ENCODE measurements at regions not wholly inside any gene's neighbourhood (a gene's known extent, or its start where the extent isn't known, plus 50 kb on each side); places are given as distances from the start of the nearest gene placed in this dataset.
"Not testable (repeated sequence)": the region's sequence is repeated elsewhere in the genome, so short reads cannot be mapped to it uniquely, and the experiment has no call there.

- Histone ChIP-seq H4K5ac (ENCODE audit: low read depth, low read length) (no peak overlapping the region), H3K23ac (ENCODE audit: low read depth, low read length) (no peak overlapping the region), H3K27ac (ENCODE audit: insufficient read depth, low read length) (no peak overlapping the region), H3K56ac (ENCODE audit: extremely low read depth, insufficient read depth, low read length) (no peak overlapping the region), H2AK9ac (replicated peaks; ENCODE audit: low read depth, low read length, poor library complexity) (no peak overlapping the region), H3K79me1 (ENCODE audit: low read depth in 1 of 2, low read length in 2 of 2) (no peaks in the 10 kb centered on the region), H3K9ac (ENCODE audit: low read depth, low read length) (no peak overlapping the region), H3K4ac (ENCODE audit: low read depth, low read length) (no peak overlapping the region), H3K14ac (replicated peaks; ENCODE audit: low read depth, low read length) (no peak overlapping the region), H2BK5ac (ENCODE audit: low read depth, low read length, poor library complexity, severe bottlenecking) (no peak overlapping the region), H4K8ac (ENCODE audit: low read depth in 2 of 2, low read length in 2 of 2) (no peak overlapping the region), H3K4me1 (ENCODE audit: control insufficient read depth, insufficient read depth, low read length) (no peaks in the 10 kb centered on the region), H4K20me1 (ENCODE audit: insufficient read depth, low read length) (no peaks in the 10 kb centered on the region), H2BK15ac (ENCODE audit: low read depth, low read length) (no peak overlapping the region), H2BK120ac (ENCODE audit: low read depth, low read length) (no peak overlapping the region), H2AFZ (replicated peaks; ENCODE audit: low read length, poor library complexity) (no peak overlapping the region), H3K4me3 (ENCODE audit: insufficient read depth, low read depth, low read length) (no peak overlapping the region), H3K4me2 (ENCODE audit: low read depth, low read length) (no peak overlapping the region), H3K18ac (ENCODE audit: low read depth, low read length) (no peak overlapping the region), H2AK5ac (ENCODE audit: low read depth, low read length) (no peak overlapping the region), H3K9me1 (ENCODE audit: insufficient read depth, low read length) (no peaks in the 10 kb centered on the region), H2BK20ac (ENCODE audit: low read depth, low read length) (no peak overlapping the region), H3K27me3 (ENCODE audit: control insufficient read depth, insufficient read depth, low read length) (no peaks in the 10 kb centered on the region), H3K9me3 (ENCODE audit: control insufficient read depth, insufficient read depth, low read length) (peaks cover 13% of the 10 kb centered on the region), H4K91ac (ENCODE audit: insufficient read depth, low read depth, low read length) (no peak overlapping the region), H3K36me3 (ENCODE audit: control insufficient read depth, insufficient read depth, low read length) (no peaks in the 10 kb centered on the region)
- DNase-seq: no peak
- dilution Hi-C loops (cut with HindIII; ENCODE audit: low sequenced_read_pairs, unreplicated experiment) (no loop called here), in situ Hi-C loops (cut with MboI; ENCODE audit: low sequenced_read_pairs) (no loop called here), intact Hi-C loops (cut with micrococcal nuclease) (no loop called here)
- ATAC-seq (ENCODE audit: low read depth): no peak
- BruUV-seq (replicated peaks): no TSS peak
- CTCF ChIA-PET: no interaction called here
- WGBS, 2 experiments (ENCODE audit: extremely low coverage in 2 of 2, insufficient read length in 1 of 2): 80% methylated on average over 1 of the region's 6 CpGs; no CpG with 5 or more reads in 1 of the 2 experiments
- no peak for TF ChIP-seq BHLHE40 (IDR thresholded peaks at IDR 0.05; ENCODE audit: low read depth, low read length)
- TF ChIP-seq RFX5 (IDR thresholded peaks at IDR 0.05; ENCODE audit: low read depth, low read length): no peak
- no peak for TF ChIP-seq RCOR1 (IDR thresholded peaks at IDR 0.05; ENCODE audit: insufficient replicate concordance, low read length)
- no peak for TF ChIP-seq CHD1 (IDR thresholded peaks at IDR 0.05; ENCODE audit: low read depth, low read length)
- no peak for TF ChIP-seq MAZ (IDR thresholded peaks at IDR 0.05; ENCODE audit: borderline replicate concordance, low read depth, low read length)
- POLR2A ChIA-PET (ENCODE audit: unreplicated experiment): no interaction called here
Observed at GRCh38 chr5:7274203-7274602, 121.7 kb upstream of the ADCY2 start.

GRCh38 chr5:7289634-7290033 is 106.3 kb upstream of the ADCY2 start:
- H3K9me3 ChIP-seq (ENCODE audit: control insufficient read depth, insufficient read depth, low read length); H3K4me3 ChIP-seq (ENCODE audit: insufficient read depth, low read depth, low read length); H3K27me3 ChIP-seq (ENCODE audit: control insufficient read depth, insufficient read depth, low read length); H4K20me1 ChIP-seq (ENCODE audit: insufficient read depth, low read length); H3K9me1 ChIP-seq (ENCODE audit: insufficient read depth, low read length); H2AK5ac ChIP-seq (ENCODE audit: low read depth, low read length); H4K5ac ChIP-seq (ENCODE audit: low read depth, low read length); dilution Hi-C loops (cut with HindIII; ENCODE audit: low sequenced_read_pairs, unreplicated experiment); H4K91ac ChIP-seq (ENCODE audit: insufficient read depth, low read depth, low read length); H3K36me3 ChIP-seq (ENCODE audit: control insufficient read depth, insufficient read depth, low read length); H3K27ac ChIP-seq (ENCODE audit: insufficient read depth, low read length); H3K4me2 ChIP-seq (ENCODE audit: low read depth, low read length); intact Hi-C loops (cut with micrococcal nuclease); H2BK20ac ChIP-seq (ENCODE audit: low read depth, low read length); H3K4me1 ChIP-seq (ENCODE audit: control insufficient read depth, insufficient read depth, low read length); BruUV-seq (replicated peaks); DNase-seq; H3K18ac ChIP-seq (ENCODE audit: low read depth, low read length); CTCF ChIA-PET; H2BK120ac ChIP-seq (ENCODE audit: low read depth, low read length); H3K56ac ChIP-seq (ENCODE audit: extremely low read depth, insufficient read depth, low read length); H2AFZ ChIP-seq (replicated peaks; ENCODE audit: low read length, poor library complexity); H3K4ac ChIP-seq (ENCODE audit: low read depth, low read length); H4K8ac ChIP-seq (ENCODE audit: low read depth in 2 of 2, low read length in 2 of 2); in situ Hi-C loops (cut with MboI; ENCODE audit: low sequenced_read_pairs); H2BK5ac ChIP-seq (ENCODE audit: low read depth, low read length, poor library complexity, severe bottlenecking); H2BK15ac ChIP-seq (ENCODE audit: low read depth, low read length); H3K79me1 ChIP-seq (ENCODE audit: low read depth in 1 of 2, low read length in 2 of 2); H2AK9ac ChIP-seq (replicated peaks; ENCODE audit: low read depth, low read length, poor library complexity); H3K9ac ChIP-seq (ENCODE audit: low read depth, low read length); ATAC-seq (ENCODE audit: low read depth); POLR2A ChIA-PET (ENCODE audit: unreplicated experiment); H3K14ac ChIP-seq (replicated peaks; ENCODE audit: low read depth, low read length); H3K23ac ChIP-seq (ENCODE audit: low read depth, low read length): not testable (repeated sequence)
- WGBS, 2 experiments (ENCODE audit: extremely low coverage in 2 of 2, insufficient read length in 1 of 2): 75% methylated on average over 14 of the region's 46 CpGs; no CpG with 5 or more reads in 1 of the 2 experiments

Measured in IMR-90 (cell line).